CD14-positive monocyte (primary cell): ENCODE measurements at regions not wholly inside any gene's neighbourhood (a gene's known extent, or its start where the extent isn't known, plus 50 kb on each side); places are given as distances from the start of the nearest gene placed in this dataset.

Source experiments
- DNase-seq, 3 donors: peaks; one replicate each; pipeline ENCODE4 v3.0.0-alpha.2; 2011 to 2022
- H2AFZ ChIP-seq: 2 replicates; pipeline ENCODE4 v1.6.0; 2012; ENCODE audit warnings: mild to moderate bottlenecking, low read depth, low read length, inconsistent platforms; ENCODE audit not compliant: insufficient read depth, poor library complexity, severe bottlenecking
- H3K27ac ChIP-seq, 2 donors: 1 replicate in 1 of 2; 2 replicates in 1 of 2; pipeline ENCODE4 v1.5.1; 2012 to 2013; ENCODE audit warnings: low read length in 2 of 2, control low read depth in 1 of 2, inconsistent platforms in 1 of 2, low read depth in 1 of 2, mild to moderate bottlenecking in 1 of 2
- H3K27me3 ChIP-seq, 2 donors: one replicate each; pipeline versions ENCODE4 v1.6.0 to v1.6.1; 2011 to 2013; ENCODE audit warnings: low read length in 2 of 2; ENCODE audit not compliant: control insufficient read depth in 2 of 2, insufficient read depth in 2 of 2
- H3K36me3 ChIP-seq, 2 donors: replicated peaks in 1 of 2; 1 replicate in 1 of 2; 2 replicates in 1 of 2; pipeline versions ENCODE4 v1.5.1 to v1.6.1; 2012 to 2013; ENCODE audit warnings: low read length in 2 of 2, control low read depth in 1 of 2, inconsistent platforms in 1 of 2, mild to moderate bottlenecking in 1 of 2; ENCODE audit not compliant: insufficient read depth in 2 of 2, control insufficient read depth in 1 of 2
- H3K4me1 ChIP-seq, 2 donors: 1 replicate in 1 of 2; 2 replicates in 1 of 2; pipeline versions ENCODE4 v1.5.1 to v1.6.1; 2012 to 2013; ENCODE audit warnings: low read length in 2 of 2, control low read depth in 1 of 2, inconsistent platforms in 1 of 2, mild to moderate bottlenecking in 1 of 2, moderate library complexity in 1 of 2; ENCODE audit not compliant: insufficient read depth in 2 of 2, control insufficient read depth in 1 of 2
- H3K4me2 ChIP-seq: replicated peaks from 2 replicates; pipeline ENCODE3; 2012; ENCODE audit warnings: low read length, moderate library complexity, mild to moderate bottlenecking; ENCODE audit not compliant: poor library complexity, severe bottlenecking; ENCODE audit errors: extremely low read depth
- H3K4me3 ChIP-seq, 3 experiments: fragments of 200-600 bp in 1 of 3; sonication (generic) in 1 of 3; replicated peaks in 1 of 3; 1 replicate in 2 of 3; 2 replicates in 1 of 3; pipeline ENCODE4 v1.5.1; 2011 to 2013; ENCODE audit warnings: low read length in 3 of 3, mild to moderate bottlenecking in 3 of 3, control low read depth in 2 of 3, low read depth in 2 of 3, inconsistent platforms in 1 of 3, moderate library complexity in 1 of 3
- H3K79me2 ChIP-seq: 2 replicates; pipeline ENCODE4 v1.6.0; 2012; ENCODE audit warnings: mild to moderate bottlenecking, control low read depth, inconsistent platforms, low read length, moderate library complexity; ENCODE audit not compliant: insufficient read depth
- H3K9ac ChIP-seq: 2 replicates; pipeline ENCODE4 v1.6.0; 2017; ENCODE audit warnings: low read length, mild to moderate bottlenecking; ENCODE audit not compliant: insufficient read depth, poor library complexity, severe bottlenecking
- H3K9me3 ChIP-seq, 2 donors: replicated peaks in 1 of 2; 1 replicate in 1 of 2; 2 replicates in 1 of 2; pipeline versions ENCODE4 v1.5.1 to v1.6.1; 2012 to 2013; ENCODE audit warnings: low read length in 2 of 2, control low read depth in 1 of 2; ENCODE audit not compliant: control insufficient read depth in 1 of 2, insufficient read depth in 1 of 2
- H4K20me1 ChIP-seq: 2 replicates; pipeline ENCODE4 v1.6.0; 2012; ENCODE audit warnings: mild to moderate bottlenecking, low read length, control low read depth, moderate library complexity; ENCODE audit not compliant: insufficient read depth
- H3K27ac Mint-ChIP-seq, 7 donors: one replicate each; pipeline ENCODE4 v1.8.0; 2020; ENCODE audit warnings: mild to moderate bottlenecking in 7 of 7, mixed read lengths in 7 of 7, moderate library complexity in 6 of 7, inconsistent platforms in 2 of 7
- H3K27me3 Mint-ChIP-seq, 3 donors: one replicate each; pipeline ENCODE4 v1.8.0; 2021 to 2022; ENCODE audit warnings: low read depth in 3 of 3, mild to moderate bottlenecking in 3 of 3, mixed read lengths in 3 of 3, moderate library complexity in 3 of 3, inconsistent platforms in 1 of 3
- H3K36me3 Mint-ChIP-seq, 2 donors: one replicate each; pipeline ENCODE4 v1.8.0; 2020; ENCODE audit warnings: mixed read lengths in 2 of 2, inconsistent platforms in 1 of 2, mild to moderate bottlenecking in 1 of 2
- H3K4me1 Mint-ChIP-seq: one replicate; pipeline ENCODE4 v1.8.0; 2020; ENCODE audit warnings: mild to moderate bottlenecking, mixed read lengths
- H3K4me3 Mint-ChIP-seq, 2 donors: one replicate each; pipeline ENCODE4 v1.8.0; 2020; ENCODE audit warnings: mild to moderate bottlenecking in 2 of 2, mixed read lengths in 2 of 2, moderate library complexity in 1 of 2
- H3K9me3 Mint-ChIP-seq, 7 donors: one replicate each; pipeline ENCODE4 v1.8.0; 2020 to 2022; ENCODE audit warnings: mixed read lengths in 7 of 7, mild to moderate bottlenecking in 6 of 7, moderate library complexity in 6 of 7, inconsistent platforms in 2 of 7
- CTCF ChIP-seq: fragments of 200-600 bp; IDR thresholded peaks from one replicate; pipeline ENCODE4 v1.8.0; 2022; ENCODE audit warnings: antibody characterized with exemption, mild to moderate bottlenecking
- WGBS: methylation state at CpG from one replicate; pipeline ENCODE4 v1.1.5; 2013; ENCODE audit warnings: missing lambda C conversion rate; ENCODE audit not compliant: insufficient coverage; 5-methylcytosine and 5-hydroxymethylcytosine counted together
- intact Hi-C, 2 donors: fragments of 100-400 bp; cut with micrococcal nuclease; formaldehyde crosslinking; loops; one replicate each; pipeline versions ENCODE4 v1.15.0 to v1.15.1; 2023

GRCh38 chr1:30153743-30154449 lies 569.5 kb downstream of the MATN1 start:
- no peak for TF ChIP-seq CTCF
- H3K4me2 ChIP-seq: no peak overlapping the region
- Mint-ChIP-seq H3K4me3 (no peak overlapping the region), H3K27me3 (peaks cover 4 to 11% (median 6%) of the 10 kb centered on the region in 3 donors), H3K9me3 (peaks cover 0 to 14% (median 6%) of the 10 kb centered on the region in 7 donors), H3K4me1 (no peaks in the 10 kb centered on the region), H3K36me3 (no peaks in the 10 kb centered on the region), H3K27ac (no peak overlapping the region)
- no peak overlapping the region for H3K4me3 ChIP-seq
- H3K27me3 ChIP-seq: peaks cover under 1 to 6% of the 10 kb centered on the region in 2 donors
- H3K36me3 ChIP-seq: no peaks in the 10 kb centered on the region
- 100% methylated on average over 1 of the region's 4 CpGs for WGBS
- no peaks in the 10 kb centered on the region for H3K79me2 ChIP-seq
- H4K20me1 ChIP-seq: no peaks in the 10 kb centered on the region
- H2AFZ ChIP-seq: no peak overlapping the region
- H3K4me1 ChIP-seq: no peaks in the 10 kb centered on the region
- no peak overlapping the region for H3K27ac ChIP-seq
- no peak overlapping the region for H3K9ac ChIP-seq
- peaks cover 0 to 6% of the 10 kb centered on the region in 2 donors for H3K9me3 ChIP-seq
- DNase-seq: no peak
- intact Hi-C loops: no loop called here

DNA sequence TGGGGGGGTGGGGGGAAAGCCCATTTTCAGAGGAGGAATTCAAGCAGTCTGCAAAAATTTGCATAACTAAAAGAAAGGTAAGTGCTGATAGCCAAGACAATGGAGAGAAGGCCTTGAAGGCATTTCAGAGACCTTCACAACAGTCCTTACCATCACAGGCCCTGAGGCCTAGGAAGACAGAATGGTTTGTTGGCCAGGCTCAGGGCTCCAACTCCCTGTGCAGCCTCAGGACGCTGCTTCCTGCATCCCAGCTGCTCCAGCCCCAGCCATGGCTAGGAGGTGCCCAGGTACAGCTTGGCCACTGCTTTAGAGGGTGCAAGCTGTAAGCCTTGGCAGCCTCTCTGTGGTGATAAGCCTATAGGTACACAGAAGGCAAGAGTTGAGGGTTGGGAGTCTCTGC lies 571.6 kb downstream of the MATN1 start:
- Histone ChIP-seq H3K27me3 (no peaks in the 10 kb centered on the region), H3K4me2 (no peak overlapping the region), H3K4me1 (peaks cover 0 to under 1% of the 10 kb centered on the region in 2 donors), H3K9ac (no peak overlapping the region), H3K27ac (no peak overlapping the region), H3K36me3 (no peaks in the 10 kb centered on the region), H2AFZ (no peak overlapping the region), H3K79me2 (no peaks in the 10 kb centered on the region), H4K20me1 (no peaks in the 10 kb centered on the region), H3K9me3 (peaks cover 0 to 6% of the 10 kb centered on the region in 2 donors), H3K4me3 (no peak overlapping the region)
- Mint-ChIP-seq H3K4me1 (no peaks in the 10 kb centered on the region), H3K4me3 (no peak overlapping the region), H3K27ac (no peak overlapping the region), H3K27me3 (peaks cover 0 to 9% (median 5%) of the 10 kb centered on the region in 3 donors), H3K36me3 (no peaks in the 10 kb centered on the region), H3K9me3 (peaks cover 0 to 14% (median 6%) of the 10 kb centered on the region in 7 donors)
- DNase-seq: no peak
- WGBS: no CpG with 5 or more reads among the region's 1 CpG
- intact Hi-C loops: no loop called here
- no peak for TF ChIP-seq CTCF
